SK-N-SH (cell line): ENCODE measurements at regions not wholly inside any gene's neighbourhood (a gene's known extent, or its start where the extent isn't known, plus 50 kb on each side); places are given as distances from the start of the nearest gene placed in this dataset.
"Not testable (repeated sequence)": the region's sequence is repeated elsewhere in the genome, so short reads cannot be mapped to it uniquely, and the experiment has no call there.

ENCODE experiments used
- CTCF ChIA-PET: fragments of 300-600, 350-600 bp; formaldehyde crosslinking; extraction: SDS; loops from one replicate; lab custom pipeline; 2021; lab: Yijun Ruan, JAX
- POLR2A ChIA-PET: fragments of 350-600 bp; sonication (Branson Sonifier 250); formaldehyde crosslinking; extraction: SDS; loops from one replicate; lab custom pipeline; 2020; ENCODE audit warnings: antibody characterized with exemption, inconsistent platforms; lab: Yijun Ruan, JAX
- DNase-seq: peaks from one replicate; pipeline ENCODE4 v3.0.0; 2012
- H2AFZ ChIP-seq: fragments of 200-600 bp; sonication (generic); 2 replicates; pipeline ENCODE4 v1.8.1; 2016; ENCODE audit warnings: antibody characterized with exemption, mild to moderate bottlenecking, low read depth
- H3F3A ChIP-seq: fragments of 200-600 bp; sonication (generic); replicated peaks from 2 replicates; pipeline ENCODE3; 2016; ENCODE audit warnings: antibody characterized with exemption, mild to moderate bottlenecking; ENCODE audit not compliant: insufficient read depth
- H3K27ac ChIP-seq, 2 experiments: fragments of 200-500 bp in 1 of 2; fragments of 200-600 bp in 1 of 2; sonication (Bioruptor generic) in 1 of 2; sonication (generic), shearing (Covaris generic) in 1 of 2; 2 replicates each; pipeline versions ENCODE4 v1.5.1 to v1.6.1; 2014 to 2016; ENCODE audit warnings: low read depth in 2 of 2, inconsistent platforms in 1 of 2, low read length in 1 of 2, mild to moderate bottlenecking in 1 of 2, mixed read lengths in 1 of 2
- H3K27me3 ChIP-seq: fragments of 200-600 bp; sonication (generic), shearing (Covaris generic); 2 replicates; pipeline ENCODE4 v1.6.1; 2016; ENCODE audit warnings: mixed run types; ENCODE audit not compliant: insufficient read depth
- H3K36me3 ChIP-seq, 2 experiments: fragments of 200-500 bp in 1 of 2; fragments of 200-600 bp in 1 of 2; sonication (Bioruptor generic) in 1 of 2; sonication (generic) in 1 of 2; replicated peaks in 1 of 2; 2 replicates each; pipeline versions ENCODE3 to v1.5.1; 2014 to 2016; ENCODE audit warnings: low read length in 1 of 2, mild to moderate bottlenecking in 1 of 2; ENCODE audit not compliant: insufficient read depth in 2 of 2, control insufficient read depth in 1 of 2
- H3K4me1 ChIP-seq, 2 experiments: fragments of 200-500 bp in 1 of 2; fragments of 200-600 bp in 1 of 2; sonication (Bioruptor generic) in 1 of 2; sonication (generic), shearing (Covaris generic) in 1 of 2; 2 replicates each; pipeline versions ENCODE4 v1.5.1 to v1.6.1; 2014 to 2016; ENCODE audit warnings: low read depth in 1 of 2, low read length in 1 of 2, mixed run types in 1 of 2; ENCODE audit not compliant: insufficient read depth in 2 of 2, control insufficient read depth in 1 of 2
- H3K4me2 ChIP-seq: fragments of 200-600 bp; sonication (generic), shearing (Covaris generic); 2 replicates; pipeline ENCODE4 v1.6.1; 2017; ENCODE audit warnings: mixed run types
- H3K4me3 ChIP-seq, 2 experiments: fragments of 200-500 bp in 1 of 2; fragments of 200-600 bp in 1 of 2; sonication (Bioruptor generic) in 1 of 2; sonication (generic), shearing (Covaris generic) in 1 of 2; 2 replicates each; pipeline versions ENCODE4 v1.5.1 to v1.8.1; 2014 to 2016; ENCODE audit warnings: low read depth in 2 of 2, inconsistent platforms in 1 of 2, low read length in 1 of 2, mild to moderate bottlenecking in 1 of 2, mixed read lengths in 1 of 2, moderate library complexity in 1 of 2
- H3K79me2 ChIP-seq: fragments of 200-600 bp; sonication (generic); 2 replicates; pipeline ENCODE4 v1.8.1; 2017; ENCODE audit warnings: mild to moderate bottlenecking; ENCODE audit not compliant: insufficient read depth
- H3K9ac ChIP-seq: fragments of 200-600 bp; sonication (generic); 2 replicates; pipeline ENCODE4 v1.6.1; 2017; ENCODE audit warnings: mixed run types
- H3K9me2 ChIP-seq: fragments of 200-600 bp; sonication (generic); 2 replicates; pipeline ENCODE4 v1.6.1; 2017; ENCODE audit warnings: mixed run types
- H3K9me3 ChIP-seq: fragments of 200-600 bp; sonication (generic); 2 replicates; pipeline ENCODE4 v1.6.1; 2017; ENCODE audit warnings: mixed run types, mild to moderate bottlenecking, moderate library complexity
- H4K20me1 ChIP-seq: fragments of 200-600 bp; sonication (generic); 2 replicates; pipeline ENCODE4 v1.6.1; 2017; ENCODE audit warnings: mild to moderate bottlenecking, mixed run types; ENCODE audit not compliant: insufficient read depth
- ELF1 ChIP-seq: IDR thresholded peaks from 2 replicates; pipeline ENCODE4 v1.4.0; 2012
- EP300 ChIP-seq, 2 experiments: IDR thresholded peaks; 2 replicates each; pipeline versions ENCODE4 v1.4.0 to v1.6.1; 2012; ENCODE audit warnings: borderline replicate concordance in 1 of 2, low read depth in 1 of 2, low read length in 1 of 2
- EZH2phosphoT487 ChIP-seq: fragments of 200-600 bp; sonication (generic); IDR thresholded peaks from 2 replicates; pipeline ENCODE4 v1.6.1; 2017; ENCODE audit warnings: low read depth, mixed run types, mild to moderate bottlenecking, antibody characterized with exemption, moderate library complexity, borderline replicate concordance
- FOXJ3 ChIP-seq: sonication (generic); formaldehyde crosslinking; IDR thresholded peaks from 2 replicates; pipeline ENCODE4 v1.5.1; 2020; ENCODE audit warnings: mild to moderate bottlenecking, missing genetic modification reagents
- GATA2 ChIP-seq: sonication (generic); formaldehyde crosslinking; IDR thresholded peaks from 2 replicates; pipeline ENCODE4 v1.5.0; 2020; ENCODE audit warnings: mild to moderate bottlenecking, missing genetic modification reagents
- MEF2A ChIP-seq: IDR thresholded peaks from 2 replicates; pipeline ENCODE4 v1.4.0; 2012; ENCODE audit warnings: low read depth, borderline replicate concordance
- MXI1 ChIP-seq: IDR thresholded peaks from 2 replicates; pipeline ENCODE4 v1.6.1; 2012; ENCODE audit warnings: mild to moderate bottlenecking, low read depth, low read length, improper control_type of control experiment
- NFIC ChIP-seq: IDR thresholded peaks from 2 replicates; pipeline ENCODE4 v1.4.0; 2012; ENCODE audit warnings: borderline replicate concordance
- NRF1 ChIP-seq: IDR thresholded peaks from 2 replicates; pipeline ENCODE4 v1.6.1; 2012; ENCODE audit warnings: low read depth, mild to moderate bottlenecking, low read length
- RXRA ChIP-seq: IDR thresholded peaks from 2 replicates; pipeline ENCODE4 v1.4.0; 2012; ENCODE audit warnings: low read depth, mild to moderate bottlenecking, borderline replicate concordance
- SIN3A ChIP-seq: IDR thresholded peaks from 2 replicates; pipeline ENCODE4 v1.6.1; 2012; ENCODE audit warnings: low read depth, mild to moderate bottlenecking, low read length, moderate library complexity, borderline replicate concordance
- SMC3 ChIP-seq: IDR thresholded peaks from 2 replicates; pipeline ENCODE4 v1.6.1; 2012; ENCODE audit warnings: low read depth, low read length, improper control_type of control experiment
- TAF1 ChIP-seq: IDR thresholded peaks from 2 replicates; pipeline ENCODE4 v1.6.1; 2012; ENCODE audit warnings: low read depth, mild to moderate bottlenecking, low read length, moderate library complexity, borderline replicate concordance
- YY1 ChIP-seq: IDR thresholded peaks from 2 replicates; pipeline ENCODE4 v1.4.0; 2012; ENCODE audit warnings: low read depth, mild to moderate bottlenecking
- WGBS: methylation state at CpG from one replicate; pipeline ENCODE4 v1.1.6; 2017; ENCODE audit warnings: low lambda C conversion rate; 5-methylcytosine and 5-hydroxymethylcytosine counted together
- TF ChIP-seq, protein P1 (sequence below): fragments of 150-350 bp; IDR thresholded peaks from 2 replicates; pipeline ENCODE4 v1.6.1; 2016; ENCODE audit warnings: mild to moderate bottlenecking, low read depth, low read length
- TF ChIP-seq, protein P2 (sequence below): fragments of 150-350 bp; IDR thresholded peaks from 2 replicates; pipeline ENCODE4 v1.6.1; 2017; ENCODE audit warnings: antibody characterized with exemption, low read length, low read depth, borderline replicate concordance
- TF ChIP-seq, protein P3 (sequence below): IDR thresholded peaks from 2 replicates; pipeline ENCODE4 v1.4.0; 2012; ENCODE audit warnings: low read depth, borderline replicate concordance
- TF ChIP-seq, protein P4 (sequence below): fragments of 200-600 bp; sonication (generic); IDR thresholded peaks from 2 replicates; pipeline ENCODE4 v1.6.1; 2017; ENCODE audit warnings: antibody characterized with exemption, mild to moderate bottlenecking, moderate library complexity

DNA sequence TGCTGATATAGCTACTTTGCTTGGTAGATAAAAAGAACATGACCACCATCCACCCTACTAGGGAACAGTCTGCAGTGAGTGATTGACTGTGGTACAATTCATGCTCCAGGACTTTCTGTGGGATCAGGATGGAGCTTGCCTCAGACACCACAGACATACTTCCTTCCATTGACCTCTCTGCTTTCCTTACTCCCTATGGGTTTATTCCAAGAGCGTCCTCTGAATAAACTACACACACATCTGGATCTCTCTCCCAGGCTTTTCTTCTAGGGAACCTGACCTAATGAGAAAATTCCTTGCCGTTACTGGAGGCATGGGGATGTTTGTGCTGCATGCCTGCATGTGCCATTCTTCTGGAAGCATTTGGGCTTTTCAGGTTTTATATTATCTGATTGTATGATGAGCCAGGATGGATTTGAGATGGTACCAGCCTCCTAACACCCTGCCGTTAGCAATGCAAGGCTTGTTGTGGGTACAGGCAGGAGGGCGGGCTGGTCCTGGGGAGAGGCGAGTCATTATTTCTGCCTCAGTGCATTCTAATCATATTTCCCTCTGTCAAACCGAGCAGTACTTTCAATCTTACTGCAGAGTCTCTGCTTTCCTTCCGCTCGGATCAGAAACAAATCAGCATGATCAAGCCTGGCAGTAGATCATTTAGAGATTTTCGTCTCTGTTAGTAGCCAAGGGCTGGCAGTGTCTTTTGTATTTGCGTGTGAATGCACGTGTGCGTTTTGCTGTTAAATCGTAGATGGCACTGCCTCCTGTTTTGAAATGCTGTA lies 279.2 kb downstream of the PDCD6IP start:
- ChIA-PET POLR2A (no interaction called here), CTCF (no interaction called here)
- no peak overlapping the region for H2AFZ ChIP-seq
- DNase-seq, result peak; percentile 45
- 21% methylated on average over 13 of the region's 13 CpGs for WGBS
- H3K4me1 ChIP-seq, result peaks cover 0 to 10% of the 10 kb centered on the region in 2 experiments; a peak in 3 of 4 replicates
- H3K9ac ChIP-seq, result no peak overlapping the region
- no peaks in the 10 kb centered on the region for H3K9me2 ChIP-seq
- H3K27me3 ChIP-seq, result no peaks in the 10 kb centered on the region
- H3K4me3 ChIP-seq, result no peak overlapping the region; a peak in 2 of 4 replicates
- no peaks in the 10 kb centered on the region for H4K20me1 ChIP-seq
- TF ChIP-seq SMC3 (no peak), RXRA (no peak), NRF1 (no peak), YY1 (no peak), GATA2 (CRISPR knock-in tag) (peak; percentile 69; the same call in 1 of the 2 replicates), SIN3A (no peak), EP300 (IDR thresholded peaks at IDR 0.05; ENCODE audit: borderline replicate concordance in 1 of 2, low read depth in 1 of 2, low read length in 1 of 2) (peak in 1 of 2 experiments; percentile 12; a peak in 1 of 4 replicates)
- TF ChIP-seq, protein P1, sequence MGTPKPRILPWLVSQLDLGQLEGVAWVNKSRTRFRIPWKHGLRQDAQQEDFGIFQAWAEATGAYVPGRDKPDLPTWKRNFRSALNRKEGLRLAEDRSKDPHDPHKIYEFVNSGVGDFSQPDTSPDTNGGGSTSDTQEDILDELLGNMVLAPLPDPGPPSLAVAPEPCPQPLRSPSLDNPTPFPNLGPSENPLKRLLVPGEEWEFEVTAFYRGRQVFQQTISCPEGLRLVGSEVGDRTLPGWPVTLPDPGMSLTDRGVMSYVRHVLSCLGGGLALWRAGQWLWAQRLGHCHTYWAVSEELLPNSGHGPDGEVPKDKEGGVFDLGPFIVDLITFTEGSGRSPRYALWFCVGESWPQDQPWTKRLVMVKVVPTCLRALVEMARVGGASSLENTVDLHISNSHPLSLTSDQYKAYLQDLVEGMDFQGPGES, result no peak
- H3K36me3 ChIP-seq, result no peaks in the 10 kb centered on the region
- H3F3A ChIP-seq, result no peaks in the 10 kb centered on the region
- no peak overlapping the region for H3K4me2 ChIP-seq
- no peak overlapping the region; a peak in 1 of 4 replicates for H3K27ac ChIP-seq
- H3K9me3 ChIP-seq, result no peaks in the 10 kb centered on the region
- no peaks in the 10 kb centered on the region for H3K79me2 ChIP-seq

DNA sequence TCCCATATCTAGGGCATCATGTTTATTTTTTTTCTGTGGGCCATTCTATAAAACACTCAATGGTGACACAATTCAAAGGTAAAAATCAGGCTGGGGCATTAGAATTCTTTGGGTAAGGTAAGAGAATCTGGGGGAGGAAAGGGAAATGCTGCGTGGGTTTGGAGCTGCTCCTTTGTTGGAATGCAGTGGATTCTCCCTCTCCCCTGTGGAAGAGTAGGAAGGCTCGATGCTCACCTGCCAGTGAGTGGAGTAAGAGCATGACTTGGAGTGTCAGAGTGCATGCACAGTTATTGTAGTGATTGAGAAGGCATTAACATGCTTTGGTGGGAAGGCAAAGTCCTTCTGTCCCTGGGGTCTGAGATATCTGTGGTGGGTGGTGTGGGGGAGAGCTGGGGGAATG lies 280.0 kb downstream of the PDCD6IP start:
- H3K79me2 ChIP-seq, result no peaks in the 10 kb centered on the region
- H3K27ac ChIP-seq, result no peak overlapping the region
- no peak for DNase-seq
- no peaks in the 10 kb centered on the region for H4K20me1 ChIP-seq
- H3K9ac ChIP-seq, result no peak overlapping the region
- 26% methylated on average over 2 of the region's 2 CpGs for WGBS
- TF ChIP-seq FOXJ3 (CRISPR knock-in tag) (no peak), ELF1 (no peak), TAF1 (no peak), MEF2A (no peak), EZH2phosphoT487 (no peak), MXI1 (no peak), NFIC (no peak), SMC3 (no peak)
- TF ChIP-seq, protein P2, sequence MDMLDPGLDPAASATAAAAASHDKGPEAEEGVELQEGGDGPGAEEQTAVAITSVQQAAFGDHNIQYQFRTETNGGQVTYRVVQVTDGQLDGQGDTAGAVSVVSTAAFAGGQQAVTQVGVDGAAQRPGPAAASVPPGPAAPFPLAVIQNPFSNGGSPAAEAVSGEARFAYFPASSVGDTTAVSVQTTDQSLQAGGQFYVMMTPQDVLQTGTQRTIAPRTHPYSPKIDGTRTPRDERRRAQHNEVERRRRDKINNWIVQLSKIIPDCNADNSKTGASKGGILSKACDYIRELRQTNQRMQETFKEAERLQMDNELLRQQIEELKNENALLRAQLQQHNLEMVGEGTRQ, result no peak
- TF ChIP-seq, protein P3, sequence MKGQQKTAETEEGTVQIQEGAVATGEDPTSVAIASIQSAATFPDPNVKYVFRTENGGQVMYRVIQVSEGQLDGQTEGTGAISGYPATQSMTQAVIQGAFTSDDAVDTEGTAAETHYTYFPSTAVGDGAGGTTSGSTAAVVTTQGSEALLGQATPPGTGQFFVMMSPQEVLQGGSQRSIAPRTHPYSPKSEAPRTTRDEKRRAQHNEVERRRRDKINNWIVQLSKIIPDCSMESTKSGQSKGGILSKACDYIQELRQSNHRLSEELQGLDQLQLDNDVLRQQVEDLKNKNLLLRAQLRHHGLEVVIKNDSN, result no peak
- TF ChIP-seq, protein P4, sequence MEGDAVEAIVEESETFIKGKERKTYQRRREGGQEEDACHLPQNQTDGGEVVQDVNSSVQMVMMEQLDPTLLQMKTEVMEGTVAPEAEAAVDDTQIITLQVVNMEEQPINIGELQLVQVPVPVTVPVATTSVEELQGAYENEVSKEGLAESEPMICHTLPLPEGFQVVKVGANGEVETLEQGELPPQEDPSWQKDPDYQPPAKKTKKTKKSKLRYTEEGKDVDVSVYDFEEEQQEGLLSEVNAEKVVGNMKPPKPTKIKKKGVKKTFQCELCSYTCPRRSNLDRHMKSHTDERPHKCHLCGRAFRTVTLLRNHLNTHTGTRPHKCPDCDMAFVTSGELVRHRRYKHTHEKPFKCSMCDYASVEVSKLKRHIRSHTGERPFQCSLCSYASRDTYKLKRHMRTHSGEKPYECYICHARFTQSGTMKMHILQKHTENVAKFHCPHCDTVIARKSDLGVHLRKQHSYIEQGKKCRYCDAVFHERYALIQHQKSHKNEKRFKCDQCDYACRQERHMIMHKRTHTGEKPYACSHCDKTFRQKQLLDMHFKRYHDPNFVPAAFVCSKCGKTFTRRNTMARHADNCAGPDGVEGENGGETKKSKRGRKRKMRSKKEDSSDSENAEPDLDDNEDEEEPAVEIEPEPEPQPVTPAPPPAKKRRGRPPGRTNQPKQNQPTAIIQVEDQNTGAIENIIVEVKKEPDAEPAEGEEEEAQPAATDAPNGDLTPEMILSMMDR, result no peak
- no peak overlapping the region for H2AFZ ChIP-seq
- H3K36me3 ChIP-seq, result no peaks in the 10 kb centered on the region
- peaks cover 0 to 10% of the 10 kb centered on the region in 2 experiments; a peak in 3 of 4 replicates for H3K4me1 ChIP-seq
- CTCF ChIA-PET, result no interaction called here
- H3K4me3 ChIP-seq, result no peak overlapping the region
- H3K27me3 ChIP-seq, result no peaks in the 10 kb centered on the region
- H3F3A ChIP-seq, result no peaks in the 10 kb centered on the region
- no peaks in the 10 kb centered on the region for H3K9me3 ChIP-seq
- no peaks in the 10 kb centered on the region for H3K9me2 ChIP-seq
- H3K4me2 ChIP-seq, result no peak overlapping the region
- POLR2A ChIA-PET, result no interaction called here

DNA sequence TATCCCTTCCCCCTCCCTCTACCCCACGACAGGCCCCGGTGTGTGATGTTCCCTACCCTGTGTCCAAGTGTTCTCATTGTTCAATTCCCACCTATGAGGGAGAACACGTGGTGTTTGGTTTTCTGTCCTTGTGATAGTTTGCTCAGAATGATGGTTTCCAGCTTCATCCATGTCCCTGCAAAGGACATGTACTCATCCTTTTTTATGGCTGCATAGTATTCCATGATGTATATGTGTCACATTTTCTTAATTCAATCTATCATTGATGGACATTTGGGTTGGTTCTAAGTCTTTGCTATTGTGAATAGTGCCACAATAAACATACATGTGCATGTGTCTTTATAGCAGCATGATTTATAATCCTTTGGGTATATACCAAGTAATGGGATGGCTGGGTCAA lies 281.4 kb downstream of the PDCD6IP start:
- WGBS, result 50% methylated on average over 3 of the region's 3 CpGs
- H3K9me2 ChIP-seq, CTCF ChIA-PET, H3F3A ChIP-seq, H2AFZ ChIP-seq, H3K4me1 ChIP-seq, H3K4me3 ChIP-seq, H3K27me3 ChIP-seq, H3K4me2 ChIP-seq, H3K9me3 ChIP-seq, POLR2A ChIA-PET, H3K27ac ChIP-seq, H3K9ac ChIP-seq, H3K79me2 ChIP-seq, DNase-seq, H4K20me1 ChIP-seq, H3K36me3 ChIP-seq: not testable (repeated sequence)
